GM12878 (cell line): ENCODE measurements at regions not wholly inside any gene's neighbourhood (a gene's known extent, or its start where the extent isn't known, plus 50 kb on each side); places are given as distances from the start of the nearest gene placed in this dataset.

Experiments used
- ZNF274 ChIP-seq: IDR thresholded peaks from one replicate; pipeline ENCODE4 v1.8.0; 2011; ENCODE audit not compliant: insufficient read length, insufficient read depth
- TF ChIP-seq, protein P1 (sequence below): fragments of 450-650 bp; IDR thresholded peaks from 2 replicates; pipeline ENCODE4 v1.6.1; 2017; ENCODE audit warnings: antibody characterized with exemption, mild to moderate bottlenecking, moderate library complexity
- TF ChIP-seq, protein P2 (sequence below), 3 experiments: IDR thresholded peaks in 2 of 3; conservative IDR thresholded peaks in 1 of 3; 2 replicates each; pipeline ENCODE4 v1.5.1; 2011; ENCODE audit warnings: low read depth in 3 of 3, low read length in 3 of 3, mild to moderate bottlenecking in 3 of 3, control low read depth in 2 of 3, moderate library complexity in 2 of 3, inconsistent platforms in 1 of 3, mixed read lengths in 1 of 3; ENCODE audit not compliant: control insufficient read depth in 2 of 3, insufficient read depth in 1 of 3; ENCODE audit errors: extremely low read depth in 1 of 3
- TF ChIP-seq, protein P3 (sequence below): IDR thresholded peaks from 2 replicates; pipeline ENCODE4 v1.6.1; 2012; ENCODE audit warnings: low read depth, low read length, improper control_type of control experiment
- TF ChIP-seq, protein P4 (sequence below): IDR thresholded peaks from 2 replicates; pipeline ENCODE4 v1.6.1; 2012; ENCODE audit warnings: low read length, inconsistent platforms
- TF ChIP-seq, protein P5 (sequence below): fragments of 450-650 bp; IDR thresholded peaks from 2 replicates; pipeline ENCODE4 v1.6.1; 2016; ENCODE audit warnings: mild to moderate bottlenecking

DNA sequence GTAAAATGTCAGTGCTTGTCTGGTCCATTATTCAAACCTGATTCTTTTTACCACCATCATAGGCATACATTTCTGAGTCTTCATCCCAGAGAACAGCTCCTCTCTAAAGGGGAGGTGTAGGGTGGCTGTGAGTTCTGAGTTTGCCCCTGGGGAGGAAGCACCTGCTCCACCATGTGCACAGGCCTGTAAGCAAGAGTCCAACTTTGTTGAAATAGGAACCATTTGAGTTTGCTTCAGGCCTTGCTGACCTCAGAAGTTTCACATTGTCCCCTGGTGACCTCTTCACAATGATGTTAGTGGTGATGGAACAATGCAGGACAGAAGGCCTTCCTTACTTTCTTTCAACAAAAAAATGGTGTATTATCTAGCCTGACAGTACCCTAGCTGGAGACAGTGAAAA lies 54.6 kb upstream of the TOP3B start:
- TF ChIP-seq, protein P1, sequence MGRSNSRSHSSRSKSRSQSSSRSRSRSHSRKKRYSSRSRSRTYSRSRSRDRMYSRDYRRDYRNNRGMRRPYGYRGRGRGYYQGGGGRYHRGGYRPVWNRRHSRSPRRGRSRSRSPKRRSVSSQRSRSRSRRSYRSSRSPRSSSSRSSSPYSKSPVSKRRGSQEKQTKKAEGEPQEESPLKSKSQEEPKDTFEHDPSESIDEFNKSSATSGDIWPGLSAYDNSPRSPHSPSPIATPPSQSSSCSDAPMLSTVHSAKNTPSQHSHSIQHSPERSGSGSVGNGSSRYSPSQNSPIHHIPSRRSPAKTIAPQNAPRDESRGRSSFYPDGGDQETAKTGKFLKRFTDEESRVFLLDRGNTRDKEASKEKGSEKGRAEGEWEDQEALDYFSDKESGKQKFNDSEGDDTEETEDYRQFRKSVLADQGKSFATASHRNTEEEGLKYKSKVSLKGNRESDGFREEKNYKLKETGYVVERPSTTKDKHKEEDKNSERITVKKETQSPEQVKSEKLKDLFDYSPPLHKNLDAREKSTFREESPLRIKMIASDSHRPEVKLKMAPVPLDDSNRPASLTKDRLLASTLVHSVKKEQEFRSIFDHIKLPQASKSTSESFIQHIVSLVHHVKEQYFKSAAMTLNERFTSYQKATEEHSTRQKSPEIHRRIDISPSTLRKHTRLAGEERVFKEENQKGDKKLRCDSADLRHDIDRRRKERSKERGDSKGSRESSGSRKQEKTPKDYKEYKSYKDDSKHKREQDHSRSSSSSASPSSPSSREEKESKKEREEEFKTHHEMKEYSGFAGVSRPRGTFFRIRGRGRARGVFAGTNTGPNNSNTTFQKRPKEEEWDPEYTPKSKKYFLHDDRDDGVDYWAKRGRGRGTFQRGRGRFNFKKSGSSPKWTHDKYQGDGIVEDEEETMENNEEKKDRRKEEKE = no peak
- TF ChIP-seq, protein P2, sequence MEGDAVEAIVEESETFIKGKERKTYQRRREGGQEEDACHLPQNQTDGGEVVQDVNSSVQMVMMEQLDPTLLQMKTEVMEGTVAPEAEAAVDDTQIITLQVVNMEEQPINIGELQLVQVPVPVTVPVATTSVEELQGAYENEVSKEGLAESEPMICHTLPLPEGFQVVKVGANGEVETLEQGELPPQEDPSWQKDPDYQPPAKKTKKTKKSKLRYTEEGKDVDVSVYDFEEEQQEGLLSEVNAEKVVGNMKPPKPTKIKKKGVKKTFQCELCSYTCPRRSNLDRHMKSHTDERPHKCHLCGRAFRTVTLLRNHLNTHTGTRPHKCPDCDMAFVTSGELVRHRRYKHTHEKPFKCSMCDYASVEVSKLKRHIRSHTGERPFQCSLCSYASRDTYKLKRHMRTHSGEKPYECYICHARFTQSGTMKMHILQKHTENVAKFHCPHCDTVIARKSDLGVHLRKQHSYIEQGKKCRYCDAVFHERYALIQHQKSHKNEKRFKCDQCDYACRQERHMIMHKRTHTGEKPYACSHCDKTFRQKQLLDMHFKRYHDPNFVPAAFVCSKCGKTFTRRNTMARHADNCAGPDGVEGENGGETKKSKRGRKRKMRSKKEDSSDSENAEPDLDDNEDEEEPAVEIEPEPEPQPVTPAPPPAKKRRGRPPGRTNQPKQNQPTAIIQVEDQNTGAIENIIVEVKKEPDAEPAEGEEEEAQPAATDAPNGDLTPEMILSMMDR (IDR thresholded peaks at IDR 0.05 in 2 of 3, conservative IDR thresholded peaks at IDR 0.05 in 1 of 3; ENCODE audit: control insufficient read depth in 2 of 3, extremely low read depth in 1 of 3, insufficient read depth in 1 of 3, low read depth in 3 of 3, low read length in 3 of 3) = no peak
- TF ChIP-seq, protein P3, sequence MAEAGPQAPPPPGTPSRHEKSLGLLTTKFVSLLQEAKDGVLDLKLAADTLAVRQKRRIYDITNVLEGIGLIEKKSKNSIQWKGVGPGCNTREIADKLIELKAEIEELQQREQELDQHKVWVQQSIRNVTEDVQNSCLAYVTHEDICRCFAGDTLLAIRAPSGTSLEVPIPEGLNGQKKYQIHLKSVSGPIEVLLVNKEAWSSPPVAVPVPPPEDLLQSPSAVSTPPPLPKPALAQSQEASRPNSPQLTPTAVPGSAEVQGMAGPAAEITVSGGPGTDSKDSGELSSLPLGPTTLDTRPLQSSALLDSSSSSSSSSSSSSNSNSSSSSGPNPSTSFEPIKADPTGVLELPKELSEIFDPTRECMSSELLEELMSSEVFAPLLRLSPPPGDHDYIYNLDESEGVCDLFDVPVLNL = no peak
- TF ChIP-seq ZNF274 = no peak
- TF ChIP-seq, protein P4, sequence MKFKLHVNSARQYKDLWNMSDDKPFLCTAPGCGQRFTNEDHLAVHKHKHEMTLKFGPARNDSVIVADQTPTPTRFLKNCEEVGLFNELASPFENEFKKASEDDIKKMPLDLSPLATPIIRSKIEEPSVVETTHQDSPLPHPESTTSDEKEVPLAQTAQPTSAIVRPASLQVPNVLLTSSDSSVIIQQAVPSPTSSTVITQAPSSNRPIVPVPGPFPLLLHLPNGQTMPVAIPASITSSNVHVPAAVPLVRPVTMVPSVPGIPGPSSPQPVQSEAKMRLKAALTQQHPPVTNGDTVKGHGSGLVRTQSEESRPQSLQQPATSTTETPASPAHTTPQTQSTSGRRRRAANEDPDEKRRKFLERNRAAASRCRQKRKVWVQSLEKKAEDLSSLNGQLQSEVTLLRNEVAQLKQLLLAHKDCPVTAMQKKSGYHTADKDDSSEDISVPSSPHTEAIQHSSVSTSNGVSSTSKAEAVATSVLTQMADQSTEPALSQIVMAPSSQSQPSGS = no peak
- TF ChIP-seq, protein P5, sequence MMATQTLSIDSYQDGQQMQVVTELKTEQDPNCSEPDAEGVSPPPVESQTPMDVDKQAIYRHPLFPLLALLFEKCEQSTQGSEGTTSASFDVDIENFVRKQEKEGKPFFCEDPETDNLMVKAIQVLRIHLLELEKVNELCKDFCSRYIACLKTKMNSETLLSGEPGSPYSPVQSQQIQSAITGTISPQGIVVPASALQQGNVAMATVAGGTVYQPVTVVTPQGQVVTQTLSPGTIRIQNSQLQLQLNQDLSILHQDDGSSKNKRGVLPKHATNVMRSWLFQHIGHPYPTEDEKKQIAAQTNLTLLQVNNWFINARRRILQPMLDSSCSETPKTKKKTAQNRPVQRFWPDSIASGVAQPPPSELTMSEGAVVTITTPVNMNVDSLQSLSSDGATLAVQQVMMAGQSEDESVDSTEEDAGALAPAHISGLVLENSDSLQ = no peak
